H9 (cell line): ENCODE measurements at regions not wholly inside any gene's neighbourhood (a gene's known extent, or its start where the extent isn't known, plus 50 kb on each side); places are given as distances from the start of the nearest gene placed in this dataset.

Experiments used
- DNase-seq: peaks from one replicate; pipeline ENCODE4 v3.0.0-alpha.2; 2017
- H2AFZ ChIP-seq: one replicate; pipeline ENCODE4 v1.6.1; 2013; ENCODE audit warnings: mild to moderate bottlenecking, low read length, control low read depth, moderate library complexity
- H2AK5ac ChIP-seq: 2 replicates; pipeline ENCODE4 v1.6.1; 2013; ENCODE audit warnings: low read length, control low read depth, mixed read lengths; ENCODE audit not compliant: insufficient read length
- H2BK120ac ChIP-seq: one replicate; pipeline ENCODE4 v1.6.1; 2013; ENCODE audit warnings: low read depth, mild to moderate bottlenecking, low read length, control low read depth, inconsistent platforms; ENCODE audit not compliant: poor library complexity, severe bottlenecking
- H2BK12ac ChIP-seq: 2 replicates; pipeline ENCODE4 v1.6.1; 2013; ENCODE audit warnings: low read length, control low read depth, mixed read lengths, low read depth; ENCODE audit not compliant: insufficient read length
- H2BK15ac ChIP-seq: 2 replicates; pipeline ENCODE4 v1.6.1; 2013; ENCODE audit warnings: low read depth, low read length, control low read depth
- H2BK20ac ChIP-seq: one replicate; pipeline ENCODE4 v1.6.1; 2013; ENCODE audit warnings: low read depth, mild to moderate bottlenecking, low read length, control low read depth, inconsistent platforms; ENCODE audit not compliant: poor library complexity, severe bottlenecking
- H2BK5ac ChIP-seq: 2 replicates; pipeline ENCODE4 v1.6.1; 2013; ENCODE audit warnings: low read length, control low read depth, mixed read lengths; ENCODE audit not compliant: insufficient read length
- H3K14ac ChIP-seq: 2 replicates; pipeline ENCODE4 v1.6.1; 2013; ENCODE audit warnings: low read length, control low read depth; ENCODE audit not compliant: insufficient read depth
- H3K18ac ChIP-seq: 2 replicates; pipeline ENCODE4 v1.6.1; 2013; ENCODE audit warnings: low read depth, mild to moderate bottlenecking, mixed read lengths, low read length, control low read depth; ENCODE audit not compliant: insufficient read length
- H3K23ac ChIP-seq: 2 replicates; pipeline ENCODE4 v1.6.1; 2013; ENCODE audit warnings: low read length, control low read depth, mixed read lengths, low read depth; ENCODE audit not compliant: insufficient read length
- H3K23me2 ChIP-seq: 2 replicates; pipeline ENCODE4 v1.6.1; 2013; ENCODE audit warnings: low read depth, mild to moderate bottlenecking, mixed read lengths, low read length, control low read depth; ENCODE audit not compliant: insufficient read length, poor library complexity, severe bottlenecking
- H3K27ac ChIP-seq: 2 replicates; pipeline ENCODE4 v1.5.1; 2013; ENCODE audit warnings: low read length, control low read depth, mixed read lengths, low read depth; ENCODE audit not compliant: insufficient read length
- H3K27me3 ChIP-seq: 2 replicates; pipeline ENCODE4 v1.6.1; 2013; ENCODE audit warnings: low read length, control low read depth, inconsistent platforms; ENCODE audit not compliant: insufficient read depth
- H3K4ac ChIP-seq: 2 replicates; pipeline ENCODE4 v1.6.1; 2013; ENCODE audit warnings: low read depth, mild to moderate bottlenecking, control low read depth, inconsistent platforms, low read length, moderate library complexity
- H3K4me1 ChIP-seq: 2 replicates; pipeline ENCODE4 v1.6.1; 2013; ENCODE audit warnings: low read length, control low read depth, inconsistent platforms; ENCODE audit not compliant: insufficient read depth
- H3K4me2 ChIP-seq: 2 replicates; pipeline ENCODE4 v1.6.1; 2013; ENCODE audit warnings: low read length, control low read depth, mixed read lengths; ENCODE audit not compliant: insufficient read length, insufficient read depth
- H3K56ac ChIP-seq: 2 replicates; pipeline ENCODE4 v1.6.1; 2013; ENCODE audit warnings: low read depth, mild to moderate bottlenecking, mixed read lengths, low read length, control low read depth; ENCODE audit not compliant: insufficient read length
- H3K79me1 ChIP-seq: 2 replicates; pipeline ENCODE4 v1.6.1; 2013; ENCODE audit warnings: low read depth, mild to moderate bottlenecking, moderate library complexity, low read length, control low read depth, inconsistent platforms; ENCODE audit not compliant: insufficient read depth, poor library complexity, severe bottlenecking
- H3K79me2 ChIP-seq: 2 replicates; pipeline ENCODE4 v1.6.1; 2013; ENCODE audit warnings: low read length, control low read depth, inconsistent platforms; ENCODE audit not compliant: insufficient read depth
- H3K9ac ChIP-seq: 2 replicates; pipeline ENCODE4 v1.6.1; 2013; ENCODE audit warnings: low read length, control low read depth, mixed read lengths; ENCODE audit not compliant: insufficient read length; ENCODE audit errors: extremely low read depth
- H3K9me3 ChIP-seq: one replicate; pipeline ENCODE4 v1.6.1; 2013; ENCODE audit warnings: low read depth, low read length, inconsistent platforms; ENCODE audit not compliant: control insufficient read depth
- H3T11ph ChIP-seq: one replicate; pipeline ENCODE4 v1.6.1; 2013; ENCODE audit warnings: mild to moderate bottlenecking, low read length, control low read depth, inconsistent platforms
- H4K20me1 ChIP-seq: one replicate; pipeline ENCODE4 v1.6.1; 2013; ENCODE audit not compliant: control insufficient read depth, insufficient read length, insufficient read depth
- H4K5ac ChIP-seq: 2 replicates; pipeline ENCODE4 v1.6.1; 2013; ENCODE audit warnings: low read depth, mild to moderate bottlenecking, mixed read lengths, low read length, control low read depth; ENCODE audit not compliant: insufficient read length
- H4K8ac ChIP-seq: replicated peaks from 2 replicates; pipeline ENCODE4 v1.6.1; 2013; ENCODE audit warnings: low read length, control low read depth, mixed read lengths, low read depth; ENCODE audit not compliant: insufficient read length
- H4K91ac ChIP-seq: 2 replicates; pipeline ENCODE4 v1.6.1; 2013; ENCODE audit warnings: low read depth, mild to moderate bottlenecking, moderate library complexity, mixed read lengths, low read length, control low read depth; ENCODE audit not compliant: insufficient read length
- H3K27ac Mint-ChIP-seq, 3 experiments: 2 replicates in 2 of 3; 3 replicates in 1 of 3; pipeline ENCODE4 v1.8.0; 2020 to 2021; ENCODE audit warnings: mixed read lengths in 3 of 3, mild to moderate bottlenecking in 1 of 3, moderate library complexity in 1 of 3
- H3K27me3 Mint-ChIP-seq: 2 replicates; pipeline ENCODE4 v1.8.0; 2021; ENCODE audit warnings: low read depth, mild to moderate bottlenecking, moderate library complexity, mixed read lengths
- H3K36me3 Mint-ChIP-seq, 3 experiments: 2 replicates in 2 of 3; 3 replicates in 1 of 3; pipeline ENCODE4 v1.8.0; 2020 to 2021; ENCODE audit warnings: low read depth in 3 of 3, mixed read lengths in 3 of 3; ENCODE audit not compliant: insufficient read depth in 1 of 3
- H3K4me1 Mint-ChIP-seq, 2 experiments: 2 replicates each; pipeline ENCODE4 v1.8.0; 2020; ENCODE audit warnings: mixed read lengths in 2 of 2
- H3K4me3 Mint-ChIP-seq, 2 experiments: 2 replicates in 1 of 2; 3 replicates in 1 of 2; pipeline ENCODE4 v1.8.0; 2020 to 2021; ENCODE audit warnings: mild to moderate bottlenecking in 2 of 2, mixed read lengths in 2 of 2, moderate library complexity in 1 of 2
- H3K9me3 Mint-ChIP-seq, 2 experiments: 2 replicates in 1 of 2; 3 replicates in 1 of 2; pipeline ENCODE4 v1.8.0; 2020; ENCODE audit warnings: mild to moderate bottlenecking in 2 of 2, mixed read lengths in 2 of 2, moderate library complexity in 1 of 2
- CTCF ChIP-seq: fragments of 200-600 bp; sonication (generic); conservative IDR thresholded peaks from 3 replicates; pipeline ENCODE4 v1.8.0; 2021; ENCODE audit warnings: antibody characterized with exemption, mild to moderate bottlenecking
- WGBS: extraction: QIAGEN DNeasy Blood & Tissue Kit; methylation state at CpG from one replicate; pipeline ENCODE4 v1.1.7; 2013; ENCODE audit warnings: missing lambda C conversion rate, low lambda C conversion rate, mixed read lengths; ENCODE audit not compliant: insufficient read length; ENCODE audit errors: extremely low coverage; 5-methylcytosine and 5-hydroxymethylcytosine counted together

DNA sequence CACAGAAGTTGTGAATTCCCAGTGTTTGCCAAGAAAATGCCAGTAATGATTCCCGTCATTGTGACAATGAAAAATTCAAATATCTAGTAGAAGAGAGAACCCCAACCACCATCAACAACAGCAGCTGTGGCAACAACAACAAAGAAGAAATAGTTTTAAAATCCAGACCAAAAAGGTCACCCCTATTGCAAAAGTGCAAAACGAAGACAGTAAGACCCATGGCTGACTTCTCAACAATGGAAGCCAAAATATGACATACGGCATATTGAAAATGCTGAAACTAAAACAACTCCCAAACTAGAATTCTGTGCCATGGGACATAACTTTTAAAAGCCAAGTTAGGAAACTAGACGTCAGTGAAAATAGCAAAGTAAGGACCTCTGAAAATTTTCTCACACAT lies 270.6 kb downstream of the IRX2 start:
- H2BK5ac ChIP-seq = no peak overlapping the region
- H4K5ac ChIP-seq = no peak overlapping the region
- H3K4ac ChIP-seq = no peak overlapping the region
- no peaks in the 10 kb centered on the region for H3K79me2 ChIP-seq
- Mint-ChIP-seq H3K27ac (no peak overlapping the region), H3K27me3 (peaks cover 1% of the 10 kb centered on the region; the same call in 1 of the 2 replicates), H3K4me3 (no peak overlapping the region), H3K9me3 (peaks cover 25 to 35% of the 10 kb centered on the region in 2 experiments), H3K36me3 (peaks cover 3 to 21% (median 5%) of the 10 kb centered on the region in 3 experiments), H3K4me1 (peaks cover 5% of the 10 kb centered on the region in 2 experiments; a peak in 1 of 4 replicates)
- no peak overlapping the region for H2BK120ac ChIP-seq
- no peaks in the 10 kb centered on the region for H3K4me1 ChIP-seq
- H3K27me3 ChIP-seq = no peaks in the 10 kb centered on the region
- H3K18ac ChIP-seq = no peak overlapping the region
- no peak overlapping the region for H3T11ph ChIP-seq
- no peak overlapping the region for H2BK15ac ChIP-seq
- H4K20me1 ChIP-seq = no peaks in the 10 kb centered on the region
- H3K4me2 ChIP-seq = no peak overlapping the region
- H3K14ac ChIP-seq = no peak overlapping the region
- WGBS = no CpG with 5 or more reads among the region's 4 CpGs
- H3K23ac ChIP-seq = no peak overlapping the region
- H3K56ac ChIP-seq = no peak overlapping the region
- H2BK20ac ChIP-seq = no peak overlapping the region
- DNase-seq = no peak
- no peak overlapping the region for H2BK12ac ChIP-seq
- no peaks in the 10 kb centered on the region for H3K79me1 ChIP-seq
- H3K9me3 ChIP-seq = no peaks in the 10 kb centered on the region
- no peak for TF ChIP-seq CTCF
- H3K9ac ChIP-seq = no peak overlapping the region
- no peak overlapping the region for H2AK5ac ChIP-seq
- H2AFZ ChIP-seq = no peak overlapping the region
- no peaks in the 10 kb centered on the region for H3K23me2 ChIP-seq
- no peak overlapping the region for H4K91ac ChIP-seq
- H4K8ac ChIP-seq = no peak overlapping the region
- H3K27ac ChIP-seq = no peak overlapping the region
